ENCODE measurements at regions not wholly inside any gene's neighbourhood (a gene's known extent, or its start where the extent isn't known, plus 50 kb on each side); places are given as distances from the start of the nearest gene placed in this dataset.

DNA sequence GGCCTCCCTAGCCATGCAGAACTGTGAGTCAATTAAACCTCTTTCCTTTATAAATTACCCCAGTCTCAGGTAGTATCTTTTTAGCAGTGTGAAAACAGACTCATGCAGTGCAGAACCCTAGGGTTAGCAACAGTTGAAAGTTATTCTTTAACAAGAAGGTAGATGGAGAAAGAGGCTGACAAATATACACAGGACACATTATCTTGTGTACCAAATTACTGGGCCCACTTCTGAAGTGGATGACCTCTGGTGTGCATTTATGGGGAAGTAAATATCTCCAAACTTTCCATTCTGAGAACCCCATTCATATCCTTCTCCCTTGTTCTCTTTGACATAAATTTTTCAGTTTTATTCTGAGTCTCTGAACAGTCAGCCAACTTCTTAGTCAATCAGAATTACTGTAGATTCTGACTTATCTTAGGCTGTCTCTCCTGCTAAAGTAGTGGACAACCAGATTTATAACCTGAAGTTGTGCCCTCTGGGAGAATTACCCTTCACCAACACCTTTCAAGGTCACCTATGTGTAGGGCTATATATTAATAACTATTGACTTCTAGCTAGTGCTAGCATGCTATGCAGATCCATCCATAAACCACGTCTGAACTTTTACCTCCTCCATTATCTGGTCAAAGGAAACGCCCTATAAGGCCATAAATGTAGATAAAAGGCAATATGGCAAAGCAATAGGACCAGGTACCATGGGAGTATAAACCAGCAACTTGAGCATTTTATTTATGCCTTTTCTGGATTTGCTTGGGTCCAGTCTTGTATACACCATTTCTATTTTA, 72.5 kb upstream of the TAB3 start:
- Histone ChIP-seq H3K4me3 (replicated peaks in 1 of 4; ENCODE audit: control extremely low read depth in 1 of 4, insufficient read depth in 1 of 4, low read depth in 3 of 4, low read length in 4 of 4) (no peak overlapping the region), H4K20me1 (ENCODE audit: control insufficient read depth, extremely low read depth, insufficient read depth, low read length) (no peaks in the 10 kb centered on the region), H3K27me3 (ENCODE audit: control insufficient read depth, insufficient read depth, low read length) (no peaks in the 10 kb centered on the region), H3K27ac (ENCODE audit: insufficient read depth, low read length) (no peak overlapping the region), H3K36me3 (ENCODE audit: control insufficient read depth, insufficient read depth, low read length) (no peaks in the 10 kb centered on the region), H3K9me3 (ENCODE audit: control insufficient read depth, insufficient read depth, low read depth, low read length) (no peaks in the 10 kb centered on the region), H3K79me2 (ENCODE audit: control insufficient read depth, insufficient read depth, low read length) (no peaks in the 10 kb centered on the region), H3K4me2 (ENCODE audit: extremely low read depth, insufficient read depth, low read length) (no peak overlapping the region), H3K4me1 (ENCODE audit: control insufficient read depth, extremely low read depth, insufficient read depth, low read length) (no peaks in the 10 kb centered on the region), H2AFZ (ENCODE audit: low read length) (no peak overlapping the region), H3K9ac (ENCODE audit: insufficient read depth, low read length) (no peak overlapping the region)
- DNase-seq (ENCODE audit: low read depth in 2 of 2) = no peak
- TF ChIP-seq, protein P1, sequence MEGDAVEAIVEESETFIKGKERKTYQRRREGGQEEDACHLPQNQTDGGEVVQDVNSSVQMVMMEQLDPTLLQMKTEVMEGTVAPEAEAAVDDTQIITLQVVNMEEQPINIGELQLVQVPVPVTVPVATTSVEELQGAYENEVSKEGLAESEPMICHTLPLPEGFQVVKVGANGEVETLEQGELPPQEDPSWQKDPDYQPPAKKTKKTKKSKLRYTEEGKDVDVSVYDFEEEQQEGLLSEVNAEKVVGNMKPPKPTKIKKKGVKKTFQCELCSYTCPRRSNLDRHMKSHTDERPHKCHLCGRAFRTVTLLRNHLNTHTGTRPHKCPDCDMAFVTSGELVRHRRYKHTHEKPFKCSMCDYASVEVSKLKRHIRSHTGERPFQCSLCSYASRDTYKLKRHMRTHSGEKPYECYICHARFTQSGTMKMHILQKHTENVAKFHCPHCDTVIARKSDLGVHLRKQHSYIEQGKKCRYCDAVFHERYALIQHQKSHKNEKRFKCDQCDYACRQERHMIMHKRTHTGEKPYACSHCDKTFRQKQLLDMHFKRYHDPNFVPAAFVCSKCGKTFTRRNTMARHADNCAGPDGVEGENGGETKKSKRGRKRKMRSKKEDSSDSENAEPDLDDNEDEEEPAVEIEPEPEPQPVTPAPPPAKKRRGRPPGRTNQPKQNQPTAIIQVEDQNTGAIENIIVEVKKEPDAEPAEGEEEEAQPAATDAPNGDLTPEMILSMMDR (conservative IDR thresholded peaks at IDR 0.05 in 1 of 2, IDR thresholded peaks at IDR 0.05 in 1 of 2; ENCODE audit: low read depth in 1 of 2, low read length in 2 of 2) = no peak
- no peak for TF ChIP-seq EZH2 (IDR thresholded peaks at IDR 0.05; ENCODE audit: low read length, missing control alignments)

DNA sequence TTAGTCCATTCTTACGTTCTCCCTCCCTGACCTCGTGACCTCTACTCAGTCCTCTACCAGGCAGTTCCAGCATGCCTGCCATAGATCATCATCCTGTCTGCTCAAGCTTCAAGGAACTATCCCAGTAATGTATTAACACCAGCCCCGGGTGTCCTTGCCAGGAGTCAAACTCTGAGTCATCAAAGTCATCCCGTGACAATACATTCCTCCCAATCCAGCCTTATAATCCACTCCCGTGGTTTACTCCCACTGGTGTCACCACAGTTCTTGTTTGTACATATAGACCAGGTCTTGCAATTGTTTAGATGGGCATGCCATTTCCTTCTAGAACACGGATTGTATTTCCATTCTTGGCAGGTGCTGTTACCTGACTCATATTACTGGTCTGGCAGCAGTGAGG, 68.7 kb upstream of the TAB3 start:
- H2AFZ ChIP-seq (ENCODE audit: low read length) = no peak overlapping the region
- no peaks in the 10 kb centered on the region for H4K20me1 ChIP-seq (ENCODE audit: control insufficient read depth, extremely low read depth, insufficient read depth, low read length)
- no peaks in the 10 kb centered on the region for H3K9me3 ChIP-seq (ENCODE audit: control insufficient read depth, insufficient read depth, low read depth, low read length)
- H3K9ac ChIP-seq (ENCODE audit: insufficient read depth, low read length) = no peak overlapping the region
- H3K4me3 ChIP-seq (replicated peaks in 1 of 4; ENCODE audit: control extremely low read depth in 1 of 4, insufficient read depth in 1 of 4, low read depth in 3 of 4, low read length in 4 of 4) = no peak overlapping the region
- H3K4me1 ChIP-seq (ENCODE audit: control insufficient read depth, extremely low read depth, insufficient read depth, low read length) = no peaks in the 10 kb centered on the region
- H3K79me2 ChIP-seq (ENCODE audit: control insufficient read depth, insufficient read depth, low read length) = no peaks in the 10 kb centered on the region
- H3K4me2 ChIP-seq (ENCODE audit: extremely low read depth, insufficient read depth, low read length) = no peak overlapping the region
- no peaks in the 10 kb centered on the region for H3K27me3 ChIP-seq (ENCODE audit: control insufficient read depth, insufficient read depth, low read length)
- TF ChIP-seq EZH2 (IDR thresholded peaks at IDR 0.05; ENCODE audit: low read length, missing control alignments) = no peak
- TF ChIP-seq, protein P1 (conservative IDR thresholded peaks at IDR 0.05 in 1 of 2, IDR thresholded peaks at IDR 0.05 in 1 of 2; ENCODE audit: low read depth in 1 of 2, low read length in 2 of 2) = no peak
- no peak overlapping the region for H3K27ac ChIP-seq (ENCODE audit: insufficient read depth, low read length)
- DNase-seq (ENCODE audit: low read depth in 2 of 2) = peak; percentile 17 to 60
- no peaks in the 10 kb centered on the region for H3K36me3 ChIP-seq (ENCODE audit: control insufficient read depth, insufficient read depth, low read length)

DNA sequence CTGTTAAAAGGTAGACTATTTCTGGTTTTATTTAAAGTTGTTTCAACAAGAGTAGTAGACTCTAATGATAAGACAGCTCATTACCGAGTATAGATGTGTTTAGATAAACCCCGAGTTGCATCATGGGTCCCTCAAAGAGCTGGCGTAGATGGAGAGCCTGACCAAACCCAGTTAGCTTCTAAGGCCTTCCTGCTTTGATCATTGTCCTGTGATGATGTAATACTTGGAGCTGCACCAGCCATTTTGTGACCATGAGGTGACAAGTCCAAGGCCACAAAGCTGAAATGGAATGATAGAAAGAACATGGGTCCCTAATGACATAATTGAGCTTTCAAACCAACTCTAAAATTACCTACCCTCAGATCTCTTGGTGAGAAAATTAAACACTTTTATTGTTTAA, 66.6 kb upstream of the TAB3 start:
- TF ChIP-seq, protein P1 (conservative IDR thresholded peaks at IDR 0.05 in 1 of 2, IDR thresholded peaks at IDR 0.05 in 1 of 2; ENCODE audit: low read depth in 1 of 2, low read length in 2 of 2) = no peak
- TF ChIP-seq EZH2 (IDR thresholded peaks at IDR 0.05; ENCODE audit: low read length, missing control alignments) = no peak
- H3K27me3 ChIP-seq (ENCODE audit: control insufficient read depth, insufficient read depth, low read length) = no peaks in the 10 kb centered on the region
- H3K9ac ChIP-seq (ENCODE audit: insufficient read depth, low read length) = no peak overlapping the region
- no peaks in the 10 kb centered on the region for H3K36me3 ChIP-seq (ENCODE audit: control insufficient read depth, insufficient read depth, low read length)
- H3K79me2 ChIP-seq (ENCODE audit: control insufficient read depth, insufficient read depth, low read length) = no peaks in the 10 kb centered on the region
- H3K4me1 ChIP-seq (ENCODE audit: control insufficient read depth, extremely low read depth, insufficient read depth, low read length) = no peaks in the 10 kb centered on the region
- no peak for DNase-seq (ENCODE audit: low read depth in 2 of 2)
- H4K20me1 ChIP-seq (ENCODE audit: control insufficient read depth, extremely low read depth, insufficient read depth, low read length) = no peaks in the 10 kb centered on the region
- H2AFZ ChIP-seq (ENCODE audit: low read length) = no peak overlapping the region
- no peaks in the 10 kb centered on the region for H3K9me3 ChIP-seq (ENCODE audit: control insufficient read depth, insufficient read depth, low read depth, low read length)
- H3K4me3 ChIP-seq (replicated peaks in 1 of 4; ENCODE audit: control extremely low read depth in 1 of 4, insufficient read depth in 1 of 4, low read depth in 3 of 4, low read length in 4 of 4) = no peak overlapping the region
- no peak overlapping the region for H3K27ac ChIP-seq (ENCODE audit: insufficient read depth, low read length)
- no peak overlapping the region for H3K4me2 ChIP-seq (ENCODE audit: extremely low read depth, insufficient read depth, low read length)
